ENCODE measurements at regions not wholly inside any gene's neighbourhood (a gene's known extent, or its start where the extent isn't known, plus 50 kb on each side); places are given as distances from the start of the nearest gene placed in this dataset.

DNA sequence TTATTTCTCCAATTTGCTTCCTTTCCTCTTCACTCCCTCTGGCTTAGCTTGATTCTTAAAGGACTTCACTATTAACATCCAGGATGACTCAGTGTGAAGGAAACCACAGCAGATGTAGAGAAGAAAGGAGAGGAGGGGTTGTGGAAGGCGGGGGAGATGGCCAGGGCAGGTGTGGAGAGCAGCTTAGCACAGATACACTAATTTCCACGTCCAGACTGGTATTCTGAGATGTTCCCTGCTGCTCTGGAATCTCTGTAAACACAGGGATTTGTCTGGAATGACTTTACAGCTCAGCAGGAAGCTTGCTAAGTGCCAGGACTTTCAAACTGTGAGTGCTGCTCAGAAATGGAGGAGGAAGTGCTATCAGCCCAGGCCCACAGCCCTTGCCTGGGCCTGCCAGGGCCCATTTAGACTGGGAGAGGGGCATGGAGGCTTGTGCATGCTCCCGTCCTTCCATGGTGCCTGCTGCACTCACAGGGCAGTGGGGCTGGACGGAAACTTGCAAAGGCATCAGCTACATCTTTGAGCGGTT is 202.5 kb upstream of the DDHD1 start:
- no peak for DNase-seq (ENCODE audit: low spot score)

DNA sequence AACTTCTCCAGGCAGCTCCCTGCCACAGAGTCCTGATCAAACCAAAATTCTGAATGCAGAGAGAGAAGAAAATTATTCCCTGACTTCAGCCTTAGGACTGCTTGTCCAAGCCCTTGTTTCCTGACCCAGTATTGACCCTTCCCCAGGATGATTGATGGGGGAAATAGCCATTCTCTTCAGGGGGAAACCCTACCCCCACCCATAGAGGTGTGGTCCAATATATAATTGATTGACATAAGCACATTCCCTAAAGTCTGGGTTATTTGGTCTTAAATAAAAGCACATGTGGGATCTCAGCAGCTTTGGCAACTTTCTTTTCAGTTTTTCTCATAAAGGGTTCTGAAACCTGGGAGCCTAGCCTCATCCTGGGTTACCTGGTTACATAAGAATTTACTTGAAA is 201.2 kb upstream of the DDHD1 start:
- no peak for DNase-seq (ENCODE audit: low spot score)

DNA sequence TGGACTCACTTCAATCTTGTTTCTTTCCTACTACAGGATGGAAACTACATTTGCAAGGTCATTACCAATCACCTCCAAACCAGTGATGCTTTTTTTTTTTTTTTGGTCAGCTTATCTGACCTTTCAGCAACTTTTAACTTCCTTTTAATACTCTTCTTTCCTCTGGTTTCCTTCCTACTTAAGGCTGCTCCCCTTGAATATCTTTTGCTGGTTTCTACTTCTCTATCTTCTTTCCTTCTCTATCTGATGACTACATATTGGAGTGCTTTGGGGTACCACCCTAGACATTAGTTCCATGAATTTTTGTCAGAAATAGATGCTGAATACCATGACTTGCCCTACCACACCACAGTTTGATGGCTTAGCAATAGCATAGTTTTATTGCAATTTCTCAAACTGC is 197.7 kb upstream of the DDHD1 start:
- no peak for DNase-seq (ENCODE audit: low spot score)

DNA sequence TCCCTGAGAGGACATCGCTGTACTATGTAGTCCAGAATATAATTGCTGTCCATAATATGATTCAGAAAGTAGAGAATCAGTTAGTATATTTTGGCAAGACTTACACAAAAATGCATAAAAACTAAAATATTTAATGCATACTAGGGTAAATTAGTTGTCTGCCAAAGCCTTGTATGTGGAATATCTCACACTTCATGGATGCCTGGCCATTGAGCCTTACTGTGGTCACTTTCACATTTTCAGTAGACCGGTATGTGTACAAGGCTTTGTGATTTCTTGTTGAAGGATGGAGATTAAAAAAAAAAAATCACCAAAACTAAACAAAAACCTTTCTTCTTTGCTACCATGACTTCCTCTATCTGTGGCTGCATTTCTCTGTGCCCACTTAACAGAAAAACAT is 197.3 kb upstream of the DDHD1 start:
- DNase-seq (ENCODE audit: low spot score): no peak

DNA sequence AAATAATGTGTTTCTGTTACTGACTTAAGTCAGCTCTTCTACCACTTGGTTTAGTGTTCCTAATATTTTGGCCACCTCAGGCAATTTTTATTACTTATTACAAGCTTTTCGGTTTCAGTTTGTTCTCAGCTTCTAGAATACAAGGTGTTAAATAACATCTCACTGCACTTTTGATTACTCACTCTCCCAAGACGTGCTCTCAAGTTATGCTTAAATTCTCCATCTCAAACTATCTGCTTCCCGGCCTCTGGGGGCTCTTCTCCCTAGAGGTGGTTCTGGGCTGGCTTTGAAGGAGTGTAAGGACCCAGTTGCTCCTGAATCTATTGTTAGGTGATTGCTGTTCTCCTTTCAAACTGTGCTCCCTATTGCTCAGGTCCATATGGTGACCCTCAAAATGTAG is 193.9 kb upstream of the DDHD1 start:
- no peak for DNase-seq (ENCODE audit: low spot score)

DNA sequence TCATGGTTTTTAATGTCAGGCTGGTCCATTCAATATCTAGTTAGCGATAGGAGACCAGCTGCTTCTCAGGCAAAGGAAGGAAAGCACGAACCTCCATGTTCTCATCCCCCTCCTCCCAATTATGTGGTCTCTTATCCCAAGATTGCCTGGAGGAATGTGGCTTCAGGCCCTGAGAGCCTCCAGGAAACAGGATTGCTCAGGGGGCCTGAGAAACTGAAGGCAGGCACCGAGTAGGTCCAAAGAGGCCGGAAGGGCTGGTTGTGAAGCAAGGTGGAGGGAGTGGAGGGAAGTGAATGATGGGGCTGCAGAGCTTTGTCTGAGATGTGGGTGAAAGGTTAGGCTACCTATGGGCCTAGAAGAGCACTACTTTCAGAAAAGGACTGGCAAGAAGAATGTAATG is 188.2 kb upstream of the DDHD1 start:
- no peak for DNase-seq (ENCODE audit: low spot score)

DNA sequence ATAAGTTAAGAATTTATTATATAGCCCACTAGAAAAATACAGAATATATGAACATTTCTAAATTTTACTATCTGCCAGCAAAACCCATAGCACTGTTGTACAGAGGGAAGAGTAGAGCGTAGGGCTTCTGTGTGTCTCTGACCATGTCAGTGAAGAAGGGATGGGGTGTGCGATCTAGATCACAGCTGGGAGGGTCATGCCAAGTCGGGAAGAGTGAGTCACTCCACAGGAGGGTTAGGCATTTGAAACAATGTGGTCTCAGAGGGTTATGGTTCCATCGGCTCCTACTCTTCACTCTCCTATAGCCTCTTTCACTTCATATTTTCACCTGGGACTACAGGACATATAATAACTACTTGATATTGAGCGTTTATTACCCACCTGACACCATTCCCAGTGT is 185.1 kb upstream of the DDHD1 start:
- no peak for DNase-seq (ENCODE audit: low spot score)

DNA sequence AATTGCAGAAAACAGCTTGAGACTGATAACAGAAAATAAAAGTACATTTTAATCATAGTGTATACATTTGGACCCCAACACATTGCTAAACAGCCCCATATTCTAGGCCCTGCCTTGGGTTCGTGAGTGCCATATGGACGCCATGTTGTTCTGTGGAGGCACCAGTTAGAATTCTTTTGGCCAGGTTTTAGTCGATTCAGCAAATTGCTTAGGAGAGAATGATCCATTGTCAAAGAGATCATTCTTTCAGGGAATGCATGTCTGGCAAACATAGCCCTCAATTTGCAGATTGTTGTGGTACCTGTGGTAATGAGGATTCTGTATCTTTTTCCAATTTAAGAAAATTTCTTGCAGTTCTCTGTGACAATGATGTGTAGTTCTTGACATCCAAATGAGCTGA is 183.6 kb upstream of the DDHD1 start:
- DNase-seq (ENCODE audit: low spot score): no peak

DNA sequence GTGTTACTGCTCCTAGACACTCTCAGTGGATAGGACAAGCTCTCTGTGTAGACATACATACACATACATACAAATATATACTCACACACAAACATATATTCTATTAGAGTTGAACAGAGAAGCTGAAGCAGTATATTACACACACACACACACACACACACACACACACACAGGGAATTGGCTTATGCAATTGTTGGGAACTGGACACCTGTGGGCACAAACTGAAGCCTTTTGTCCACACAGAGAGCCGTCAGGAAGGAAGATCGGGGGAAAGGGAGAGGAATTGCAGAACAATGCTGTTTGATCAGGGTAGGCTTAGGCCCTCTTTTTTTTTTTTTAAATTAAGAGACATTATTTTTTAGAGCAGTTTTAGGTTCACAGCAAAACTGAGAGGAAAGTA is 180.7 kb upstream of the DDHD1 start:
- no peak for DNase-seq (ENCODE audit: low spot score)

DNA sequence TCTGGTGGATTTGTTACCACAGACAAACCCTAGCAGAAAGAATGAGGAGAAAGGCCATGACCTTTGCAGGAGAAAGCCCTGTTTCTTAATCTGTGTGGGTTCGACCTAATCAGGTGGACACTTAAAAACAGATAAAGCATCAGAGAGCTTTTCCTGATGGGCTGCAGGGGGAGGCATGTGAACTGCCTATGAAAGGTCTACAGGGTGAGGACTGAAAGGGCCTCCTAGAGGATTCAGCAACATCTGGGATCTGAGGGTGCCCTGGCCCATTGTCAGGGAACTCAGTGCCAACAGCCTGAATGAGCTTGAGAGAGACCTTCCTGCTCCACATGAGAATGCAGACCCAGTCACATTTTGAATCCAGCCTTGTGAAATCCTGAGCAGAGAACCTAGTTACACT is 178.8 kb upstream of the DDHD1 start:
- DNase-seq (ENCODE audit: low spot score): no peak

DNA sequence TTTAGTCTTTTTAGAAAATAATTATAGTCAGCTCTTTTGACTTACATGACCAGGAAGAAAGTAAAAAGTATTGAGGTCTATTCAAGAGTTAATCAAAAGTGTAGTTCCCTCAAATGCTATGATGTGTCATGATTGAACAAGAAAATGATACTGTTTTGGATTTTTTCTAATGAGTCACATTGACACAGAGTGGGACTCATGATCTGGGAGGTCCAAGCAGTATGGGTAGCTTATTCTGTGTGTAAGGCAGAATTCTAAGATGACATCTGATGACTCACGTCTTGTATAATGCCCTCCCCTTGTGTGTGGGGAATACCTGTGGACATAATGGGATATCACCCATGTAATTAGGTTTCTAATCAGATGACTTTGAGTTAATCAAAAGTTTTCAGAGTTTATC is 178.1 kb upstream of the DDHD1 start:
- no peak for DNase-seq (ENCODE audit: low spot score)

DNA sequence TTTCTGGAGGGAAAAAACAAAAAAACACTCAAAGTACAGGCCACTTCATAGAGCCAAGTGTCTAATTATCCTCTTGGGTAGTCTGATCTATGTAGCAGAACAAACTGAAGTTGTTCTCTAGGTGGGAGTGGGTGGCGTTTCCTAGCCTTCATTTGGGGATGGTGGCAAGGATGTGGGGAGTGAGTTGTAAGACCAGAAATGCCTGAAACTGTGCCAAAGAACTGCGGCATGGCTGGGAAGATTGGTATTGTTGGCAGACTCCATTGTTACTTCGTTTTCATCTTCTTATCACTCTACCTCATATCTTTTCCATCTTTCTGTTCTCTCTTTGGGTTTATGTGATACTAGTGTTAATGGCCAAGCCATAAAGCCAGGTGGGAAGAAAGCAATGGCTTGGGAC is 177.3 kb upstream of the DDHD1 start:
- DNase-seq (ENCODE audit: low spot score): no peak

DNA sequence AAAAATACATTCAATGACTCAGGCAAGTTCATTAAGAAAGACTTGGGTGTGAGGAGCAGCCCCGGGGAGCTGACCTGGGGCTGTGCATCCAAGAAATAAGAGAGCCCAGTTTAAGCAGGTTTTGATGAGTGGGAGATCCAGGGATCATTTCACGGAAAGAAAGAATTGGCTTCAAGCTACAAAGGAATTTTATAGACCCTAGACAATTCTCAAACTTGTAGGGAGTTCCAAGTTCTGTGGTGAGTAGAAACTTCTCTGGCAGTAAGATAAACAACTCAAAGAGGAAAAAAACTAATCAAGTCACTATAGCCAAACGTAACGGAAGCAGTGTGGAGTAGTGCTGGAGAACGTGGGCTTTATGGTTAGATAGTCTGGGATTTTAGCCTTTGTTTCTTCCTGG is 175.7 kb upstream of the DDHD1 start:
- DNase-seq (ENCODE audit: low spot score): no peak

DNA sequence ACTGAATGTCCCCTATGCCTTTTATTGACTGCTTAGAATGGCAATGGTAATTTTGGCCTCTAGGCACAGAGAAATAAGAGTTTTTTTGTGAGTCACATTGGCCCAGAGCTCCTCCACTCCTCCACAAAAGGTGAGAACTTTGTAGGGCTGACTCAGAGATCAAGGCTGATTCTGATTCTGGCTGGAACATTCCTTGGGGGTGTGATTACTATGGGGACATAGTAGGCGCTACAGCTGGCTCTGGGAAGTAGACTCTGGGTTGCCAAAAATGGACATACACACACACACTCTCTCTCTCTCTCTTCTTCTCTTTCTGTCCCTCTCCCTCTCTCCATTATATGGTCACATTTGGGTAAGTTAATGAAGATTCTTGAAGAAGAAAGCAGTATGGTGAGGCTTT is 174.6 kb upstream of the DDHD1 start:
- no peak for DNase-seq (ENCODE audit: low spot score)

DNA sequence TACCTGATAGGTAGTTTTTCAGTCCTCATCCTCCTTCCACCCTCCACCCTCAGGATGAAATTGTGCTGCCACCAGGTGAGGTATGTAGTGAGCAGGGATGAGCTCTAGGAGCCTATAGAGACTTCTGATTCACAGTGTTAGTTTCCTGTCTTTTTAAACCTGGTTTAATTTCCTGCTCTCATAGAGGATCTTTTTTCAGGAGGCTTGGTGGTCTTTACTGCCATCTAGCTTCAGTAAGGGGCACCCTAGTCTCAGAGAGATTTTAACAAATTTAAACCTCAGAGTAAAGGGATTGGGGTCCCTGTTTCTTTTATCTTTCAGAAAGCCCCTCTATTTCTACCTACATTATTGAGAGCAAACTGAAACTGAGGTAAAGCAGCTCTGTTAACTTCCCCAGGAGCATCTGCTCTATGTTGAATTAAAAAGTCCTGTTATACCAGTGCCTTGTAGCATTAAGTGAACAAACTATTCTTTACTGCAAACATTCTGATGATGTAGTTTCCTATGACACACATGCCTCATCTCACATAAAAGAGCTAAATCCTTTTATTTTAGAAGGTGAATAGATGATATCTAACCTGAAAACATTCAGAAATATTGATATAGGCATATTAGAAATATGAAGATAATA is 172.2 kb upstream of the DDHD1 start:
- DNase-seq (ENCODE audit: low spot score): no peak

DNA sequence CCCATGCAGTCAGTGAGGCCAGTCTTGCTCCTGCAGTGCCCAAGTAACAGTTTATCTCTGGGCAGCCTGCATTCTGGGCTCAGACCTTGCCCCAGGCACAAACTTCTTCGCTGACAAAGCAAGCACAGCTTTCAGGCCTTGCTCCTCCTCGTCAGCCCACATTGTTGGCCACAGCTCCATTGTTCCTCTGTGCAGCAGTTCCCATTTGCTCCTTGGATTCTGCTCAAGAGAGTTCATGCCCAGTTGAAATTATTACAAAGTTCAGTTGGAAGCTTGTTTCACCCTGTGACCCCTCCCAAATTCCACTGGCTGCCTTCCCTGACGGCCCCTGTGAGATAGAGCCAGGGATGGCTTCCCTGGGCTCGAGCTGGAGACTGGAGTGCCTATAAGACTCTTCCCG is 163.4 kb upstream of the DDHD1 start:
- no peak for DNase-seq (ENCODE audit: low spot score)

DNA sequence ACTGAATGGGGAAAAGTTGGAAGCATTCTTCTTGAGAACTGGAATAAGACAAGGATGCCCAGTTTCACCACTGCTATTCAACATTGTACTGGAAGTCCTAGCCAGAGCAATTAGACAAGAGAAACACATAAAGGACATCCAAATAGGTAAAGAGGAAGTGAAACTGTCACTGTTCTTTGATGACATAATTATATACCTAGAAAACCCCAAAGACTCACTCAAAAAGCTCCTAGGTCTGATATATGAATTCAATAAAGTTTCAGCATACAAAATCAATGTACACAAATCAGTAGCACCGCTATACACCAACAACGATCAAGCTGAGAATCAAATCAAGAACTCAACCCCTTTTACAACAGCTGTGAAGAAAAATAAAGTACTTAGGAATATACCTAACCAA is 157.3 kb upstream of the DDHD1 start:
- DNase-seq (ENCODE audit: low spot score): no peak

DNA sequence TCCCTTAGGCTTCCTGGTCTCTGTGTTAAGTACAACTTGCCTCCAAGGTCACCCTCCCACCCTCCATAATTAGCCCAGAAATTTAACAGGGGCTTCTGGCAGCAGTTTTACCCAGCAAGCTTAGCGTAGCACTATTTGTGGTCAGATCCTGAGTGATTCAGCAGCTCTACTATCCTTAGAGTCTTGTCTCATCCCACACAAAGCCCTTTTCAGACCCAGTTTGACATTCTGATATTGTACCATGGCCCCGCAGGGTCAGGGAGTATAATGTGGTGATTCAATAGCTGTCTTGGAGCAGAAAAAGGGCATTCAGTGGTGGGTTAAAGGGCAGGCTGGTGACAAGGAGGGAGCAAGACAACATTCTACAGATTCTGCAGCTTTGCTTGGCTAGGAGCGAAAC is 153.8 kb upstream of the DDHD1 start:
- DNase-seq (ENCODE audit: low spot score): no peak

DNA sequence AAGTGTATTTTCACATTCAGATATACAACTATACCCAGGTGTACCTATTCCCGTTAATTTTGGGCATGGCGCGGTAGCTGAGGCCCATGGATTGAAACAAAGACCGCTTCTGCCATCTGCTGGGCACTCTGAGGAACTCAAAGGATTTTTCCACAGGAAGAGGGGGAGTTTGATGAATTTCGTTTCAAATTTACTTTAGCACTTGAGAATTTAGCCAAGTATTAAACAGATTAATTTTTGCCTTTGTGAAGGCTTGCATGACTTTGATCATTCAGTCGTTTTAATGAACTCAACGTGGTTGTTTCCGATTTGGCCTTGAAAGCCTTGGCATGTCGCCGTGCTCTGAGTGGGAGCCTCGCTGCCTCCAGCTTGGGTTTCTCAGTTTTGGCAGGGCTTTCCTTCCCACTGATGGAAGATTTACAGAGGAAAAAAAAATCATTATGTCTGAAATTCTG is 153.2 kb upstream of the DDHD1 start:
- DNase-seq (ENCODE audit: low spot score): peak; percentile 28

DNA sequence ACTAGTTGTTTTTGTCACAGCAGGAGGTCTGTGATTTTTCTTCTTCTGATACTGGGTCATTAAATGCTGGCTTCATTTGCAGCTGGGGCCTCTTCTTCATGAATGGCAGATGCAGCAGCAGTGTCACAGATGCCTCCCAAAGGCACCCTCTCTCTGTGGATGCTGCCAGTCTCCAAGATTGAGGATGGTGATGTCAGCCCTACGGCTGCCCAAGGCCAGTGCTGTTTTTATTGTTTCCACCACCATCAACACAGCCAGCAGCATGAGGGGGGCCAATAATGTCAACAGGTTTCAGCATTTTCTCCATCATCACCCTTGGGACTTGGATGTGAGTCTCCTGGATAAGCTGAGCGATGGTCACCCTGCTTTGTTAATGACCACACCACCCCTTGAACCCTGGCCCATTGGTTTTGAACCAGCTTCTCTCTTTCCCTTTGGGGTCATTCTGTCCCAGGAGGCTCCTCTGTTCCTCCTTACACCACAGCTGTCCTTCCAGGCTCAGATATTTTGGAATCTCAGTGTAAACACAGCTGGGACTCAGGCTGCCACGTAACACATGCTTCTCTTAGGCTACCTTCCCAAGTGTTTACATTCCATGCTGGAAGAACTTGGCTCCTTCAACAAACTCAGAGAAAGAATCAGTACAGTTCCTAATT is 151.7 kb upstream of the DDHD1 start:
- no peak for DNase-seq (ENCODE audit: low spot score)

DNA sequence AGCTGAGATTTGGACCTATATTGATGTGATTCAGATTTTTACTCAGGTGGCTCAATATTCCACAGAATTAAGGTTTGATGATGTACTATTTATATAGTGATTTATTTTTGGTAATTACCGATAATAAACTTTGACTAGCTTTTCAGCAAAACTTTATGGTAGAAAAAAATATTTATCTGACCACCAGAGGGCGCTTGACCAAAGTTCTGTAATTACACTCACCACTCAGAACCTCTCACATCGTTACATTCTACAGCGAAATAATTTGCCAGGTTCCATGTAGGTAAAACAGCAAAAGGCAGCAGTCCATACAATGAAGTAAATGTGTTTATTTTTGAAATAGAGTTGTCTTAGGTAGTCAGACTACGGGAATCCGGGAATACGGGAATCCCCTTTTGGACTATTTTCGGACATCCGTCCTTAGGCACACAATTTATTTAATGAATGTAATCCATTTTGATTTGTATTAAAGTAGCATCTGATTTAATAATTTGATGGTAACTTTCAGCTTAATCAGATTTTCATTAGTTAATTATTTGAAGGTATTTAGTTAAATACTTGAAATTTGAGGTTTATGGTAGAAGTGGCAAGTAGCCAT is 143.0 kb upstream of the DDHD1 start:
- peak; percentile 55 for DNase-seq (ENCODE audit: low spot score)

DNA sequence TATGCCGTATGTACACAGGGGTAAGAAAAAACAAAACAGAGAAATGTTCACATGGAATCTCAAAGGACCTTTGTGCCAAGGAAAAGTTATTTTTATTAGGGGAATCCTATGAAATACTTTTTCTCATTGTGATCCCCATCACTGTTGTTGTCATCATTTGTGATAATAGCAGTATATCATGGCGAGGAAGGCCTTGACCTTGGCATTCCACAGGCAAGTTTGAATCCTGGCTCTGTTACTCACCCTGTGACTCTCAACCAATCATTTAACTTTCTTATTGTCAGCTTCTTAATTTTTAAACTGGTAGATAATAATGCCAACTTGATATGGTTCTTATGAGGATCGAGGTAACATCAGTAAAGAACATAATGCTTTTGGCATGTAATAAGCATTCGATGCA is 142.2 kb upstream of the DDHD1 start:
- no peak for DNase-seq (ENCODE audit: low spot score)

DNA sequence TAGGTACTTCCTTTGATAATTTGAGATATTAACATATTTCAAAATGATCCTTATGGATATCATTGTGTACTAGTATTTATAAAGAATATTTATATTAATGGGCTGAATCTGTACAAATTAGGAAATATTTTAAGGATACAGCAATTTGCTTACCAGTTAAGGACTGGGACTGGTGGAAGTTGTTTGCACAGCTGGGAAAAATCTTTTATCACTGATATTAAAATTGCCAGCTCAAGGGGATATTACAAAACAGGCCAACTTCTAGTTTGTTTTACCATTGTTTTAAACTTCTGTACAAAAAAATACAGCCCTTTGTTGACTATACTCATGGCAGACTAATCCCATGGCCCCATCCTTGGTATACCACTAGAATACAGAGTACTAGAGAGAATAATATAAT is 133.2 kb upstream of the DDHD1 start:
- no peak for DNase-seq (ENCODE audit: low spot score)

DNA sequence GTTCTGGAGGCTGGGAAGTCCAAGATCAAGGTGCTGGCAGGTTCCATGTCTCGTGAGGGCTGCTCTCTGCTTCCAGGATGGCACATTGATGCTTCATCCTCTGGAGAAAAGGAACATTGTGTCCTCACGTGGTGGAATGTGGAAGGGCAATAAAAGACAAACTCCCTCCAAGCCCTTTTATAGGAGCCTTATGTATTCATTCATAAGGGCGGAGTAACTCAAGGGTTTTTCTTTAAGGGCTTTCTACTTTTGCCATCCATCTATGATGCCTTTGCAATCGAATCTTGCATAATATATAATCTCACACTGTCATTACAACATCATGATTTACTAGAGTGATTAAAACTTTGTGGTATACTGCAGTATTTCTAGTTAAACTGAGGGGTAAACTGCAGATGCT is 132.7 kb upstream of the DDHD1 start:
- DNase-seq (ENCODE audit: low spot score): no peak
